GM21381 (cell line): ENCODE measurements at regions not wholly inside any gene's neighbourhood (a gene's known extent, or its start where the extent isn't known, plus 50 kb on each side); places are given as distances from the start of the nearest gene placed in this dataset.

Experiments used
- ATAC-seq: cut with Tn5 transposase; IDR thresholded peaks from one replicate; pipeline ENCODE4 v1.9.1; 2021; ENCODE audit warnings: mild to moderate bottlenecking, moderate library complexity; ENCODE audit not compliant: unreplicated experiment

DNA sequence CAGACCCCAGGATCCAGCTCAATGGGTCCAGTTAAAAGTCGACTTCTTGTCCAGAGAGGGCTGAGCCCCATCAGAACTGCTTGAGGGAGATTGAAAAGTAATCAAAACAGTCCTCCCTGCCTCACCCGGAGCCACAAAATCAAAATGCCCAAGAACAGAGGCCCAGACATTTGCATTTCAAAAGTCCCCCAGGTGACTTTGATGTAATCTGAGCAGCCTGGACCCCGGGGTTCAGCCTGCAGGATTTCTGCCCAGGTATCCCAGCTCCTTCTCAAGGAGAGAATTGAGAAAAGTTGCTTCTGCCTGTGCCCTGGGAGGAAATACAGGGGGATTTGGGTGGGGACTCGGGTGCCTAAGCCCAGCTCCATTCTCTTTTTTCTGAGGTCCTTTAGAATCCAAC lies 1385.0 kb downstream of the TBC1D22A start:
- no peak for ATAC-seq

GRCh38 chr22:48146426-48146825 lies 1384.0 kb downstream of the TBC1D22A start:
- ATAC-seq: no peak

GRCh38 chr22:48145738-48146137 lies 1383.3 kb downstream of the TBC1D22A start:
- ATAC-seq: no peak

DNA sequence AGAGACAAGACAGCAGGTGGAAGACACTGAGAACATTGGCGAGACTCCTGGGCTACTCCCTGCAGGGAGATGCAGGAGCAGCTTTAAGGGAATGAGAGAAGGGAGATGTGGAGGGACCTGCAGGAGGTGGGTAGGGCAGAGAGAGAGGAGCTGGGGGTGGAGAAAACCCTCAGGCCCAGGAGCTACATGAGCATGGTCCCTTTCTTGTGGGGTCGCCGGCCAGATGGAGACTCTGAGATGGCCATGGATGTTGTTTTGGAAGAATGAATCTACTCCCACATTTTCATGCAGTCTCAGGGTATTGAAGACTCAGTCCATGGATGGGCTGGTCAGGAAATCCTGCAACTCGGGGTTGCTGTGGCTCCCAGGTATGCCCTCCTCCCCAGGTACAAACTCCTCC lies 1381.9 kb downstream of the TBC1D22A start:
- ATAC-seq: no peak

DNA sequence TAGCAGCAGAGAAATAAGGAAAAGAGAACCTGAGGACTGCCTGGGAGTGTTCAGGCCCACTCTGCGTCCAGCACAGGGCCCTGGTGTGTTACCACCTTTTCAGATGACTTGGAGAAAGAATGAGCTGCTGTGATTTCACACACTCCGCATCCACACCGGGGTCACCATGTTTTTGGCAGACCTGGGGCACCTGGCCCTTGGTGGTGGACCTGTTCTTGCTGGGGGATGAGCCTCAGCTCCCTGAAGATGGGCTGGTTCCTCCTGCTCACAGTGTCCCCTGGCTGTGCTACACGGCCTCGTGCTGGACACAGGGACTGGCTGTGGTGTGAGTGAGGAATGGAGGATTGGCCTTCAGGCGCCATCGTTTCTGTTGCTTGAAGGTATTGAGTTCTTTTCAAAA lies 1381.4 kb downstream of the TBC1D22A start:
- ATAC-seq: no peak

DNA sequence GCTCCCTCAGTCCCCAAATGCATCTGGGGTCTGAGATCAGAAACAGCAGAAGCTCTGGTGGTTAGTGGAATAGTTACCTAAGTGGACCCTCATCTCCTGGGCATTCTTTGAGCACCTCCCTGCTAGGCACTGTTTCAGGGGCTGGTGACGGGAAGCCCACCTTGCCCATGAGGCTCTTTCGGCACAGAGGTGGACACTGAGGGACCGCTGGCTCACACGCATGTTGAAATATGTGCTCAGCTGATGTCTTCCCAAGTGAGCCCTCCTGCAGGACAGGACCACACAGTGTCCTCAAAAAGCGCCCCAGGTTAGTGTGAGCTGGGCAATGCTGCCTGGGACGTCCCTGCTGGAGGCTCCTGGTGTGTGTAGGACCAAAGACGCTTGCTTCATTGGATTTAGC lies 1379.9 kb downstream of the TBC1D22A start:
- no peak for ATAC-seq

DNA sequence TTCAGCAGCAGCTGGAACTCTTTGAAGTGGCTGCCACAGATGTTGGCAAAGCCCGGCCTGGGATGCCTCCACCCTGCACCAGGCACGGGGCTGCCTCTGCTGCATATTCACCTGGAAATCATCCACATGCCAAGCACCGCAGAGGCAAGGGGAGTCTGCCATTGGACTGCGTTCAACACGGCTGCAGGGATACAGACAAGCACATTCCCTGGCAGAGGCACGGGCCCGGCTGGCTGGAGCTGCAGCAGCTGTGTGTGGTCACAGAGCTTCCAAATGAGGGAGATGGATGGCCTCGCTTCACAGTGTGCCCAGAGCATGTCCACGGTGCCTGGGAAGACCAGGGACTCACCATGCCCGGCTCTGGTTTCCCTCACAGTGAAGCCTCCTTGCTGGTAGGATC lies 1378.9 kb downstream of the TBC1D22A start:
- no peak for ATAC-seq

- ATAC-seq: no peak
Measured at GRCh38 chr22:48140261-48140813, 1377.9 kb downstream of the TBC1D22A start.

- no peak for ATAC-seq
Measured at GRCh38 chr22:48139776-48140175, 1377.3 kb downstream of the TBC1D22A start.

- no peak for ATAC-seq
Measured at GRCh38 chr22:48138855-48139254, 1376.4 kb downstream of the TBC1D22A start.

- ATAC-seq: no peak
Measured at GRCh38 chr22:48138427-48138826, 1376.0 kb downstream of the TBC1D22A start.

- ATAC-seq: no peak
Measured at GRCh38 chr22:48137640-48138039, 1375.2 kb downstream of the TBC1D22A start.

GRCh38 chr22:48135592-48135991 lies 1373.1 kb downstream of the TBC1D22A start:
- no peak for ATAC-seq

GRCh38 chr22:48125416-48125815 lies 1363.0 kb downstream of the TBC1D22A start:
- no peak for ATAC-seq

DNA sequence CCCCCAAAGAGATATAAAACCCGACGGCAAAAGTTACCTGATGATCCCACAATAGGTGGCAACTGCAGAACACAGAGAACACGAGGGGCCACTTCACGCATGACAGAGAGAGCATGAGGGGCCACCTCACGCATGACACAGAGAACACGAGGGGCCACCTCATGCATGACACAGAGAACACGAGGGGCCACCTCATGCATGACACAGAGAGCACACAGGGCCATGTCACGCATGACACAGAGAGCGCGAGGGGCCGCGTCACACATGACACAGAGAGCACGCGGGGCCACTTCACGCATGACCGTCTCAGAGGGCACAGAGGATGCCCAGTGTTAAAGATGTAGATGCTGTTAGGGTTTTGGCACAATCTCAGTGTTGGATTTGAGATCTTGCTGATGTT lies 1359.5 kb downstream of the TBC1D22A start:
- ATAC-seq: no peak

- ATAC-seq: no peak
Measured at GRCh38 chr22:48118654-48119053, 1356.2 kb downstream of the TBC1D22A start.

GRCh38 chr22:48116871-48117270 lies 1354.4 kb downstream of the TBC1D22A start:
- ATAC-seq: no peak

- no peak for ATAC-seq
Measured at GRCh38 chr22:48112687-48113521, 1350.5 kb downstream of the TBC1D22A start.

DNA sequence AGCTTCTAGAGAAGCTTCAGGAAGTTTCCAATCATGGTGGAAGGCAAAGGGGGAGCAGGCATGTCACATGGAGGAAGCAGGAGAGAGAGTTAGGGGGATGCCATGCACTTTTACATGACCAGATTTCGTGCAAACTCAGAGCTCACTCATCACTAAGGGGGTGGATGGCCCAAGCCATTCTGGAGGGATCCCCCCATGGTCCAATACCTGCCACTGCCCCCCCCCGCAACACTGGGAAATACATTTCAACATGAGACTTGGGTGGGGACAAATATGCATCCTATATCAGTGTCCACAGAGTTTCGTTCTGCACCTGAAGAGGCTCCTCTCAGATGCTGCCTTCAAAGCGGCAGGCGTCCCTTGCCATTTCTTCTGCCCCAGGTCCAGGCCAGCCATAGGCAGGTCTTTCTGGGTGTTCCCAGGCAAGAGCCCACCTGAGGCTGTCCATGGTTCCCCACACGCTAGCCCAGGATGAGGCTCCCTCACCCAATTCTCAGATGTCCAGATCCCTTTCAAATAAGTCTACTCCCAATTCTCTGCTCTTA lies 1344.3 kb downstream of the TBC1D22A start:
- no peak for ATAC-seq

DNA sequence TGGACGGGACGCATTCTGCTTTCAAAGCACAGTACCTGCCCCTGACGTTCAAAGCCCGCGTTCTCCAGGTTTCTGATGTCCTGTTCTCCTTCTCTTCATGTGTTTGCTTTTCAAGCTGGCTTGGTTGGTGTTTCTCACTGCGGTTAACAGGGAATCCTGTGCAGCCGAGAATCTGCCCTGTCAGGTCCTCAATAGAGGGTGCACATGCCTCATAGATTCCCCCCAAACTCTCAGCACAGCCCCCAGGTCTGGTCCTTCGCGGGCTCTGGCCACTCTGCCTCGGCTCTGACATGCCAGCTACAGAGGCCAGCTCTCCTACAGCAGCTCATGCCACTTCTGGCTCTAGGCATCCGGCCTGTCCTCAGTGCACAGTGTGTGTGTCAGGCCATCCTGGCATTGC lies 1343.8 kb downstream of the TBC1D22A start:
- no peak for ATAC-seq

- no peak for ATAC-seq
Measured at GRCh38 chr22:48105259-48105658, 1342.8 kb downstream of the TBC1D22A start.

DNA sequence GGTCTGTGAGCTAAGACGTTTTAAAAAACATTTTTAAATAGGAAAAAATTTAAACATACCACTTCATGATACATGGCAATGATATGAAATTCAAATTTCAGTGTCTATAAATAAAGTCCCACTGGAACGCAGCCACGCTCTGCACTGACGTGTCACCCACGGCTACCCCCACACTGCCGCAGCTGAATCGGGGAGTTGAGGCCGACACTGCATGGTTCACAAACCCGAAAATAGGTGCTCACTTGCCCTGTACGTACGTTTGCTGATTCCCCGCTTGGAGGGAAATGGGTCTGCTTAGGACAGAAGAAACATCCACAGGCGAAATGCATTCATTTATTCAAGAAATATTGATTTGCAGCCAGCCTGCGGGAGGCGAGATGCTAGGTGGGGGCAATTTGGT lies 1342.3 kb downstream of the TBC1D22A start:
- ATAC-seq: no peak
